ENCODE measurements at regions not wholly inside any gene's neighbourhood (a gene's known extent, or its start where the extent isn't known, plus 50 kb on each side); places are given as distances from the start of the nearest gene placed in this dataset.
A peak's percentile ranks its signal among the peaks of the same experiment; 100 is the strongest.

- Histone ChIP-seq H3K4me3 (no peak overlapping the region), H3K36me3 (replicated peaks in 1 of 2) (no peaks in the 10 kb centered on the region), H3K27ac (no peak overlapping the region), H3K27me3 (no peaks in the 10 kb centered on the region), H3K4me1 (replicated peaks in 1 of 2) (no peaks in the 10 kb centered on the region), H3K9me3 (replicated peaks in 1 of 3) (no peaks in the 10 kb centered on the region)
- intact Hi-C loops (cut with DNase I), result no loop called here
- WGBS, 4 donors, result 78 to 90% (median 82%) methylated on average over 5 of the region's 5 CpGs
- TF ChIP-seq POLR2A (IDR thresholded peaks at IDR 0.05), result no peak
- TF ChIP-seq CTCF (IDR thresholded peaks at IDR 0.05), result no peak
- no peak for DNase-seq
Observed at GRCh38 chr6:117817499-117817898, 89.6 kb upstream of the SLC35F1 start.

DNA sequence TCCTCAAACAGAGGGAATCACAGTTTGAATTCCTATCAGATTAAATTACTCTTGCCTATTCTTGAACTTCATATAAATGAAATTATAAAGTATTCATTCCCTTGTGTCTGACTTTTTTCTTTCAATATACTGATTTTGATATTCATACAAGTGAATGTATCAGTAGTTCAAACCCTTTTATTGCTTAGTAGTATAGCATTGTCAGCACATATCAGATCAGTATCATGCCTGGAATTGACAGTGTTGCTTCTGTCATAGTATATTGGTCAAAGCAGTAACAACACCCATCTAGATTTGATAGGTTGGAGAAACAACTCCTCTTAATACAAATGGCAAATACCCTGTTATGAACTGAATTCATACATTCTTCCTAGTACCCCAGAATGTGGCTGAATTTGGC, 89.1 kb upstream of the SLC35F1 start:
- no peak for DNase-seq
- H3K27me3 ChIP-seq, result no peaks in the 10 kb centered on the region
- H3K4me3 ChIP-seq, result no peak overlapping the region
- intact Hi-C loops (cut with DNase I), result no loop called here
- H3K36me3 ChIP-seq (replicated peaks in 1 of 2), result no peaks in the 10 kb centered on the region
- TF ChIP-seq CTCF (IDR thresholded peaks at IDR 0.05), result no peak
- no peak for TF ChIP-seq POLR2A (IDR thresholded peaks at IDR 0.05)
- no peaks in the 10 kb centered on the region for H3K4me1 ChIP-seq (replicated peaks in 1 of 2)
- no peak overlapping the region for H3K27ac ChIP-seq
- H3K9me3 ChIP-seq (replicated peaks in 1 of 3), result no peaks in the 10 kb centered on the region

DNA sequence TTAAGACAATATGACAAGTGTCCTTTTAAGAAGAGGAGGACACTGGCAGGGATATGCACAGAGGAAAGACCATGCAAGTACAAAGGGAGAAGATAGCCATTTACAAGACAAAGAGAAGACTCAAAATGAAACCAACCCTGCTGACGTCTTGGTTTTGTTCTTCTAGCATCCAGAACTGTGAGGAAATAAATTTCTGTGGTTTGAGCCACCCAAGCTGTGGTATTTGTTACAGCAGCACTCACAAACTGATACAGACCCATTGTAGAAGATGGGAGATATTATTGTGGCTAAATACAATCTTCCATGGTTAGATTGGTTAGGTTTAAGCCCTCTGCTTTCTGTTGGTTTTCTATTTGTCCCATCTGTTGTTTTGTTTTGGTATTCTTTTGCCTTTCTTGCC, 88.6 kb upstream of the SLC35F1 start:
- no peak overlapping the region for H3K4me3 ChIP-seq
- no peaks in the 10 kb centered on the region for H3K4me1 ChIP-seq (replicated peaks in 1 of 2)
- DNase-seq, result no peak
- intact Hi-C loops (cut with DNase I), result no loop called here
- no peaks in the 10 kb centered on the region for H3K36me3 ChIP-seq (replicated peaks in 1 of 2)
- 11 to 33% (median 13%) methylated on average over 1 of the region's 1 CpG for WGBS, 4 donors
- H3K27ac ChIP-seq, result no peak overlapping the region
- H3K27me3 ChIP-seq, result no peaks in the 10 kb centered on the region
- no peak for TF ChIP-seq POLR2A (IDR thresholded peaks at IDR 0.05)
- TF ChIP-seq CTCF (IDR thresholded peaks at IDR 0.05), result no peak
- H3K9me3 ChIP-seq (replicated peaks in 1 of 3), result no peaks in the 10 kb centered on the region

DNA sequence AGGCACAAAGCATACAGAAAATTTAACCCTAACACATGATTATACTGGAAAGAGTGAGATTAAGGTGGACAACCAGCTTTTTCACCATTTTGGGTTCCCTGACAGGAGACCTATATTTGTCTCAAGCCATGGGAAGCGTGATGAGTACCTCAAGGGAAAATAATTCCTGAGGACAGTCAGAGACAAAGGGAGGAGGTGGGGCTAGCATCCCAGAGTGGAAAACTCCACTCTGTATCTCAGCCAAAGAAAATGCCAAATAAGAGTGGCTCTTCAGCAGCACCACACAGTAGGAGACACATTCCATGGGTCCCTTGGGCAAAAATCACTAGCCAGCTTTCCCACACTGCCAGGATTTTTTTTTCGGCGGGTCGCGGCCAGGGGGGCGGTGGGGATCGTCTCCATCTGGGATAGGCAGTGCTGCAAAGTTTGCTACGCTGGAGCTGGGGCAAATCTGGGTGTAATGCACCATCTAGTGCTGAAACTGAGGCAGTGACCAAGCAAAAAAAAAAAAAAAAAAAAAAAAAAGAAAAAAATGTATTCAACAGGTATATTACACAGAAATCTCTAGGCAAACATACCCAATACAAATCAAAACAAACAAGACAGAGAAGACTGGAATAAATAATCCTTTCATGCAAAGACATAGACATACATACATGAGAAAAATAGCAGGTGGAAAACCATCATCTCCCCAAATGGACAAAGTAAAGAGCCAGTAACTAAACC, 77.3 kb upstream of the SLC35F1 start:
- TF ChIP-seq POLR2A (IDR thresholded peaks at IDR 0.05) (no peak), CTCF (IDR thresholded peaks at IDR 0.05) (peak in 1 of 6 experiments; percentile 27)
- Histone ChIP-seq H3K27ac (no peak overlapping the region), H3K4me3 (no peak overlapping the region), H3K9me3 (replicated peaks in 1 of 3) (peaks cover 0 to 6% (median 0%) of the 10 kb centered on the region in 3 donors), H3K4me1 (replicated peaks in 1 of 2) (no peaks in the 10 kb centered on the region), H3K36me3 (replicated peaks in 1 of 2) (no peaks in the 10 kb centered on the region), H3K27me3 (no peaks in the 10 kb centered on the region)
- peak in 3 of 7 donors; percentile 6 to 31 (median 25) for DNase-seq
- 3 to 5% (median 3%) methylated on average over 8 of the region's 8 CpGs for WGBS, 4 donors
- intact Hi-C loops (cut with DNase I), result no loop called here

Data from adrenal gland (tissue), 9 donors.